ENCODE measurements at regions not wholly inside any gene's neighbourhood (a gene's known extent, or its start where the extent isn't known, plus 50 kb on each side); places are given as distances from the start of the nearest gene placed in this dataset.

GRCh38 chr2:114039677-114040076, 149.8 kb downstream of the ACTR3 start:
- no peak overlapping the region for H3K27ac ChIP-seq (ENCODE audit: low read length)
- H3K9me2 ChIP-seq (ENCODE audit: insufficient read depth, low read length), result no peaks in the 10 kb centered on the region
- H3F3A ChIP-seq (ENCODE audit: insufficient read depth, low read length, poor library complexity, severe bottlenecking), result no peaks in the 10 kb centered on the region
- no peak overlapping the region for H3K9ac ChIP-seq (ENCODE audit: low read length)
- H3K36me3 ChIP-seq (ENCODE audit: insufficient read depth, low read length), result no peaks in the 10 kb centered on the region
- H3K9me3 ChIP-seq (ENCODE audit: low read length), result no peaks in the 10 kb centered on the region
- no peak overlapping the region for H2AFZ ChIP-seq (ENCODE audit: low read depth, low read length)
- no peaks in the 10 kb centered on the region for H4K20me1 ChIP-seq (ENCODE audit: insufficient read depth)
- H3K27me3 ChIP-seq (ENCODE audit: insufficient read depth, low read depth, low read length), result no peaks in the 10 kb centered on the region
- H3K79me2 ChIP-seq (replicated peaks; ENCODE audit: insufficient read depth, low read length), result no peaks in the 10 kb centered on the region
- no peak overlapping the region for H3K4me3 ChIP-seq (ENCODE audit: low read length)
- H3K4me2 ChIP-seq (ENCODE audit: low read length), result no peak overlapping the region
- TF ChIP-seq EZH2 (IDR thresholded peaks at IDR 0.05; ENCODE audit: borderline replicate concordance, insufficient read depth, low read length, poor library complexity, severe bottlenecking) (no peak), POLR2AphosphoS5 (IDR thresholded peaks at IDR 0.05) (no peak), RAD21 (conservative IDR thresholded peaks at IDR 0.05) (no peak), MXI1 (conservative IDR thresholded peaks at IDR 0.05; ENCODE audit: poor library complexity, severe bottlenecking) (no peak), SMC3 (conservative IDR thresholded peaks at IDR 0.05; ENCODE audit: poor library complexity) (no peak), TAF1 (IDR thresholded peaks at IDR 0.05; ENCODE audit: low read depth) (no peak), CTCF (IDR thresholded peaks at IDR 0.05; ENCODE audit: poor library complexity, severe bottlenecking) (no peak), EP300 (conservative IDR thresholded peaks at IDR 0.05; ENCODE audit: poor library complexity, severe bottlenecking) (no peak)
- TF ChIP-seq, protein P1, sequence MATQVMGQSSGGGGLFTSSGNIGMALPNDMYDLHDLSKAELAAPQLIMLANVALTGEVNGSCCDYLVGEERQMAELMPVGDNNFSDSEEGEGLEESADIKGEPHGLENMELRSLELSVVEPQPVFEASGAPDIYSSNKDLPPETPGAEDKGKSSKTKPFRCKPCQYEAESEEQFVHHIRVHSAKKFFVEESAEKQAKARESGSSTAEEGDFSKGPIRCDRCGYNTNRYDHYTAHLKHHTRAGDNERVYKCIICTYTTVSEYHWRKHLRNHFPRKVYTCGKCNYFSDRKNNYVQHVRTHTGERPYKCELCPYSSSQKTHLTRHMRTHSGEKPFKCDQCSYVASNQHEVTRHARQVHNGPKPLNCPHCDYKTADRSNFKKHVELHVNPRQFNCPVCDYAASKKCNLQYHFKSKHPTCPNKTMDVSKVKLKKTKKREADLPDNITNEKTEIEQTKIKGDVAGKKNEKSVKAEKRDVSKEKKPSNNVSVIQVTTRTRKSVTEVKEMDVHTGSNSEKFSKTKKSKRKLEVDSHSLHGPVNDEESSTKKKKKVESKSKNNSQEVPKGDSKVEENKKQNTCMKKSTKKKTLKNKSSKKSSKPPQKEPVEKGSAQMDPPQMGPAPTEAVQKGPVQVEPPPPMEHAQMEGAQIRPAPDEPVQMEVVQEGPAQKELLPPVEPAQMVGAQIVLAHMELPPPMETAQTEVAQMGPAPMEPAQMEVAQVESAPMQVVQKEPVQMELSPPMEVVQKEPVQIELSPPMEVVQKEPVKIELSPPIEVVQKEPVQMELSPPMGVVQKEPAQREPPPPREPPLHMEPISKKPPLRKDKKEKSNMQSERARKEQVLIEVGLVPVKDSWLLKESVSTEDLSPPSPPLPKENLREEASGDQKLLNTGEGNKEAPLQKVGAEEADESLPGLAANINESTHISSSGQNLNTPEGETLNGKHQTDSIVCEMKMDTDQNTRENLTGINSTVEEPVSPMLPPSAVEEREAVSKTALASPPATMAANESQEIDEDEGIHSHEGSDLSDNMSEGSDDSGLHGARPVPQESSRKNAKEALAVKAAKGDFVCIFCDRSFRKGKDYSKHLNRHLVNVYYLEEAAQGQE (IDR thresholded peaks at IDR 0.05; ENCODE audit: borderline replicate concordance), result no peak

DNA sequence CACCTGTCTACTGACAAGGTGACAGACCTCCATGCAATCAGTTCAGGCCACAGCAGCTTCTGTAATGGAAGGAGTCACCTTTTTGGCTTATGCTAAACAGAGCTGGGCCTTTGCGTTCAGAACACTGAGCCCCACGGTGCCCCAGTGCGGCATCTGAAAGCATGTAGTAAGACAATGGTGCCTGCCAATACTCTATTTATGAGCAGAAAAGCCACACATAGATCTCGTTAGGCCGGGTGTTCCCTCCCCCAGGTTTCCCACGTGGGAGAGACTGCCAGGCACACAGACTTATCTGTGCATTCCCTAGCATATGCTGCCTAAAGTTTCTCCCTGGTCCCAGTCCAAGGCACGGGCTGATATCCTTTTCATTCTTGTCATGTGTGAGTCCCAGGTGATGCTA, 150.9 kb downstream of the ACTR3 start:
- TF ChIP-seq, protein P1 (IDR thresholded peaks at IDR 0.05; ENCODE audit: borderline replicate concordance), result no peak
- TF ChIP-seq MXI1 (conservative IDR thresholded peaks at IDR 0.05; ENCODE audit: poor library complexity, severe bottlenecking) (no peak), RAD21 (conservative IDR thresholded peaks at IDR 0.05) (no peak), TAF1 (IDR thresholded peaks at IDR 0.05; ENCODE audit: low read depth) (no peak), CTCF (IDR thresholded peaks at IDR 0.05; ENCODE audit: poor library complexity, severe bottlenecking) (no peak), EP300 (conservative IDR thresholded peaks at IDR 0.05; ENCODE audit: poor library complexity, severe bottlenecking) (no peak), POLR2AphosphoS5 (IDR thresholded peaks at IDR 0.05) (no peak), SMC3 (conservative IDR thresholded peaks at IDR 0.05; ENCODE audit: poor library complexity) (no peak), EZH2 (IDR thresholded peaks at IDR 0.05; ENCODE audit: borderline replicate concordance, insufficient read depth, low read length, poor library complexity, severe bottlenecking) (no peak)
- H3K9ac ChIP-seq (ENCODE audit: low read length), result no peak overlapping the region

More for the DNA sequence above, 150.9 kb downstream of the ACTR3 start:
- no peaks in the 10 kb centered on the region for H3K36me3 ChIP-seq (ENCODE audit: insufficient read depth, low read length)
- no peaks in the 10 kb centered on the region for H4K20me1 ChIP-seq (ENCODE audit: insufficient read depth)
- H3K4me2 ChIP-seq (ENCODE audit: low read length), result no peak overlapping the region
- H3K27ac ChIP-seq (ENCODE audit: low read length), result no peak overlapping the region
- no peaks in the 10 kb centered on the region for H3K9me2 ChIP-seq (ENCODE audit: insufficient read depth, low read length)
- no peak overlapping the region for H2AFZ ChIP-seq (ENCODE audit: low read depth, low read length)
- H3K27me3 ChIP-seq (ENCODE audit: insufficient read depth, low read depth, low read length), result no peaks in the 10 kb centered on the region
- no peak overlapping the region for H3K4me3 ChIP-seq (ENCODE audit: low read length)
- no peaks in the 10 kb centered on the region for H3K79me2 ChIP-seq (replicated peaks; ENCODE audit: insufficient read depth, low read length)
- no peaks in the 10 kb centered on the region for H3F3A ChIP-seq (ENCODE audit: insufficient read depth, low read length, poor library complexity, severe bottlenecking)
- H3K9me3 ChIP-seq (ENCODE audit: low read length), result no peaks in the 10 kb centered on the region
